ENCODE measurements at regions not wholly inside any gene's neighbourhood (a gene's known extent, or its start where the extent isn't known, plus 50 kb on each side); places are given as distances from the start of the nearest gene placed in this dataset.

GRCh38 chr5:93924628-93925027 lies 183.2 kb upstream of the POU5F2 start:
- no peak overlapping the region for H3K4me3 ChIP-seq (ENCODE audit: low read length)
- DNase-seq (ENCODE audit: low read depth) = peak; percentile 78
- TF ChIP-seq CTCF (IDR thresholded peaks at IDR 0.05; ENCODE audit: insufficient read depth, low read depth, low read length, missing control alignments) = no peak

GRCh38 chr5:93922551-93922950 lies 181.2 kb upstream of the POU5F2 start:
- H3K4me3 ChIP-seq (ENCODE audit: low read length) = no peak overlapping the region
- TF ChIP-seq CTCF (IDR thresholded peaks at IDR 0.05; ENCODE audit: insufficient read depth, low read depth, low read length, missing control alignments) = no peak
- DNase-seq (ENCODE audit: low read depth) = no peak

- no peak for TF ChIP-seq CTCF (IDR thresholded peaks at IDR 0.05; ENCODE audit: insufficient read depth, low read depth, low read length, missing control alignments)
- H3K4me3 ChIP-seq (ENCODE audit: low read length) = no peak overlapping the region
- DNase-seq (ENCODE audit: low read depth) = no peak
Observed at GRCh38 chr5:93921001-93921400, 179.6 kb upstream of the POU5F2 start.

- DNase-seq (ENCODE audit: low read depth) = no peak
- TF ChIP-seq CTCF (IDR thresholded peaks at IDR 0.05; ENCODE audit: insufficient read depth, low read depth, low read length, missing control alignments) = no peak
- no peak overlapping the region for H3K4me3 ChIP-seq (ENCODE audit: low read length)
Observed at GRCh38 chr5:93916872-93917271, 175.5 kb upstream of the POU5F2 start.

- no peak overlapping the region for H3K4me3 ChIP-seq (ENCODE audit: low read length)
- TF ChIP-seq CTCF (IDR thresholded peaks at IDR 0.05; ENCODE audit: insufficient read depth, low read depth, low read length, missing control alignments) = peak; percentile 50
- DNase-seq (ENCODE audit: low read depth) = peak; percentile 52
Observed at GRCh38 chr5:93915142-93915553, 173.7 kb upstream of the POU5F2 start.

- DNase-seq (ENCODE audit: low read depth) = peak; percentile 14
- no peak for TF ChIP-seq CTCF (IDR thresholded peaks at IDR 0.05; ENCODE audit: insufficient read depth, low read depth, low read length, missing control alignments)
- H3K4me3 ChIP-seq (ENCODE audit: low read length) = no peak overlapping the region
Observed at GRCh38 chr5:93911609-93912008, 170.2 kb upstream of the POU5F2 start.

GRCh38 chr5:93909356-93909755 lies 168.0 kb upstream of the POU5F2 start:
- TF ChIP-seq CTCF (IDR thresholded peaks at IDR 0.05; ENCODE audit: insufficient read depth, low read depth, low read length, missing control alignments) = peak; percentile 26
- peak; percentile 9 for DNase-seq (ENCODE audit: low read depth)
- H3K4me3 ChIP-seq (ENCODE audit: low read length) = no peak overlapping the region

All from epithelial cell of esophagus (primary cell).